Breast epithelium (tissue), 3 donors: ENCODE measurements at regions not wholly inside any gene's neighbourhood (a gene's known extent, or its start where the extent isn't known, plus 50 kb on each side); places are given as distances from the start of the nearest gene placed in this dataset.

Experiments
- POLR2A ChIP-seq: fragments of 450-650 bp; IDR thresholded peaks from one replicate; pipeline ENCODE4 v1.6.1; 2016; ENCODE audit warnings: antibody characterized with exemption, mild to moderate bottlenecking, moderate library complexity
- POLR2AphosphoS5 ChIP-seq, 3 donors: sonication (generic); formaldehyde crosslinking; IDR thresholded peaks; one replicate each; pipeline ENCODE4 v1.6.1; 2017; ENCODE audit warnings: antibody characterized with exemption in 3 of 3

DNA sequence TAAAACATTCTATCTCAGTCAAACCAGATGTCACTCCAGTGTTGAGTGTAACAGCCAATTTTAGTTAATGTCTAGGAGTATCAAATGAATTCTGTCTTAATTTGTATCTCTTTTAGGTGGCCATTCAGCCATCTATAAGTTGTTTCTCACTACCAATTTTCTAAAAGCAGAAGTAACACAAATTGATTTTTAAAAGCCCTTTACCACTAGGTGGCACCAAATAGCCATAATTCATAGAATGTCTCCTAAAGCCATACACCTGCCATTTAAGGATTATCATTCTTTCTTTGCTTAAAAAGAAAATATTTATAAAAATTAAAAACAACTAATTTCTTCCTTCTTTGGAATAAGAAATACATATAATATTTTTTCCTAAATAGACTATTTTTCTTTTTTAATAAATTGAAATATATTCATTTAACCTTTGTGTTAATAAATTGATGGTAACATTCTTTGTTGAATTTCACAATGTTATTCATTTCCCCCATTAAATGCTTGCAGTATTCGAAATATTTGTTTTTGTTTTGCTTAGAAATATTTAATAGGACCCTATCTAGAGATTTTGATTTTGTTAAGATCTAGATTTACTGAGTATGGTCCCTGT lies 107.8 kb upstream of the PPP1R3A start:
- no peak for TF ChIP-seq POLR2A
- TF ChIP-seq POLR2AphosphoS5 (IDR thresholded peaks at IDR 0.05), result no peak
